H9 (cell line): ENCODE measurements at regions not wholly inside any gene's neighbourhood (a gene's known extent, or its start where the extent isn't known, plus 50 kb on each side); places are given as distances from the start of the nearest gene placed in this dataset.

Source experiments
- DNase-seq: peaks from one replicate; pipeline ENCODE4 v3.0.0-alpha.2; 2017
- H2AFZ ChIP-seq: one replicate; pipeline ENCODE4 v1.6.1; 2013; ENCODE audit warnings: mild to moderate bottlenecking, low read length, control low read depth, moderate library complexity
- H2AK5ac ChIP-seq: 2 replicates; pipeline ENCODE4 v1.6.1; 2013; ENCODE audit warnings: low read length, control low read depth, mixed read lengths; ENCODE audit not compliant: insufficient read length
- H2BK120ac ChIP-seq: one replicate; pipeline ENCODE4 v1.6.1; 2013; ENCODE audit warnings: low read depth, mild to moderate bottlenecking, low read length, control low read depth, inconsistent platforms; ENCODE audit not compliant: poor library complexity, severe bottlenecking
- H2BK12ac ChIP-seq: 2 replicates; pipeline ENCODE4 v1.6.1; 2013; ENCODE audit warnings: low read length, control low read depth, mixed read lengths, low read depth; ENCODE audit not compliant: insufficient read length
- H2BK15ac ChIP-seq: 2 replicates; pipeline ENCODE4 v1.6.1; 2013; ENCODE audit warnings: low read depth, low read length, control low read depth
- H2BK20ac ChIP-seq: one replicate; pipeline ENCODE4 v1.6.1; 2013; ENCODE audit warnings: low read depth, mild to moderate bottlenecking, low read length, control low read depth, inconsistent platforms; ENCODE audit not compliant: poor library complexity, severe bottlenecking
- H2BK5ac ChIP-seq: 2 replicates; pipeline ENCODE4 v1.6.1; 2013; ENCODE audit warnings: low read length, control low read depth, mixed read lengths; ENCODE audit not compliant: insufficient read length
- H3K14ac ChIP-seq: 2 replicates; pipeline ENCODE4 v1.6.1; 2013; ENCODE audit warnings: low read length, control low read depth; ENCODE audit not compliant: insufficient read depth
- H3K18ac ChIP-seq: 2 replicates; pipeline ENCODE4 v1.6.1; 2013; ENCODE audit warnings: low read depth, mild to moderate bottlenecking, mixed read lengths, low read length, control low read depth; ENCODE audit not compliant: insufficient read length
- H3K23ac ChIP-seq: 2 replicates; pipeline ENCODE4 v1.6.1; 2013; ENCODE audit warnings: low read length, control low read depth, mixed read lengths, low read depth; ENCODE audit not compliant: insufficient read length
- H3K23me2 ChIP-seq: 2 replicates; pipeline ENCODE4 v1.6.1; 2013; ENCODE audit warnings: low read depth, mild to moderate bottlenecking, mixed read lengths, low read length, control low read depth; ENCODE audit not compliant: insufficient read length, poor library complexity, severe bottlenecking
- H3K27ac ChIP-seq: 2 replicates; pipeline ENCODE4 v1.5.1; 2013; ENCODE audit warnings: low read length, control low read depth, mixed read lengths, low read depth; ENCODE audit not compliant: insufficient read length
- H3K27me3 ChIP-seq: 2 replicates; pipeline ENCODE4 v1.6.1; 2013; ENCODE audit warnings: low read length, control low read depth, inconsistent platforms; ENCODE audit not compliant: insufficient read depth
- H3K4ac ChIP-seq: 2 replicates; pipeline ENCODE4 v1.6.1; 2013; ENCODE audit warnings: low read depth, mild to moderate bottlenecking, control low read depth, inconsistent platforms, low read length, moderate library complexity
- H3K4me1 ChIP-seq: 2 replicates; pipeline ENCODE4 v1.6.1; 2013; ENCODE audit warnings: low read length, control low read depth, inconsistent platforms; ENCODE audit not compliant: insufficient read depth
- H3K4me2 ChIP-seq: 2 replicates; pipeline ENCODE4 v1.6.1; 2013; ENCODE audit warnings: low read length, control low read depth, mixed read lengths; ENCODE audit not compliant: insufficient read length, insufficient read depth
- H3K56ac ChIP-seq: 2 replicates; pipeline ENCODE4 v1.6.1; 2013; ENCODE audit warnings: low read depth, mild to moderate bottlenecking, mixed read lengths, low read length, control low read depth; ENCODE audit not compliant: insufficient read length
- H3K79me1 ChIP-seq: 2 replicates; pipeline ENCODE4 v1.6.1; 2013; ENCODE audit warnings: low read depth, mild to moderate bottlenecking, moderate library complexity, low read length, control low read depth, inconsistent platforms; ENCODE audit not compliant: insufficient read depth, poor library complexity, severe bottlenecking
- H3K79me2 ChIP-seq: 2 replicates; pipeline ENCODE4 v1.6.1; 2013; ENCODE audit warnings: low read length, control low read depth, inconsistent platforms; ENCODE audit not compliant: insufficient read depth
- H3K9ac ChIP-seq: 2 replicates; pipeline ENCODE4 v1.6.1; 2013; ENCODE audit warnings: low read length, control low read depth, mixed read lengths; ENCODE audit not compliant: insufficient read length; ENCODE audit errors: extremely low read depth
- H3K9me3 ChIP-seq: one replicate; pipeline ENCODE4 v1.6.1; 2013; ENCODE audit warnings: low read depth, low read length, inconsistent platforms; ENCODE audit not compliant: control insufficient read depth
- H3T11ph ChIP-seq: one replicate; pipeline ENCODE4 v1.6.1; 2013; ENCODE audit warnings: mild to moderate bottlenecking, low read length, control low read depth, inconsistent platforms
- H4K20me1 ChIP-seq: one replicate; pipeline ENCODE4 v1.6.1; 2013; ENCODE audit not compliant: control insufficient read depth, insufficient read length, insufficient read depth
- H4K5ac ChIP-seq: 2 replicates; pipeline ENCODE4 v1.6.1; 2013; ENCODE audit warnings: low read depth, mild to moderate bottlenecking, mixed read lengths, low read length, control low read depth; ENCODE audit not compliant: insufficient read length
- H4K8ac ChIP-seq: replicated peaks from 2 replicates; pipeline ENCODE4 v1.6.1; 2013; ENCODE audit warnings: low read length, control low read depth, mixed read lengths, low read depth; ENCODE audit not compliant: insufficient read length
- H4K91ac ChIP-seq: 2 replicates; pipeline ENCODE4 v1.6.1; 2013; ENCODE audit warnings: low read depth, mild to moderate bottlenecking, moderate library complexity, mixed read lengths, low read length, control low read depth; ENCODE audit not compliant: insufficient read length
- H3K27ac Mint-ChIP-seq, 3 experiments: 2 replicates in 2 of 3; 3 replicates in 1 of 3; pipeline ENCODE4 v1.8.0; 2020 to 2021; ENCODE audit warnings: mixed read lengths in 3 of 3, mild to moderate bottlenecking in 1 of 3, moderate library complexity in 1 of 3
- H3K27me3 Mint-ChIP-seq: 2 replicates; pipeline ENCODE4 v1.8.0; 2021; ENCODE audit warnings: low read depth, mild to moderate bottlenecking, moderate library complexity, mixed read lengths
- H3K36me3 Mint-ChIP-seq, 3 experiments: 2 replicates in 2 of 3; 3 replicates in 1 of 3; pipeline ENCODE4 v1.8.0; 2020 to 2021; ENCODE audit warnings: low read depth in 3 of 3, mixed read lengths in 3 of 3; ENCODE audit not compliant: insufficient read depth in 1 of 3
- H3K4me1 Mint-ChIP-seq, 2 experiments: 2 replicates each; pipeline ENCODE4 v1.8.0; 2020; ENCODE audit warnings: mixed read lengths in 2 of 2
- H3K4me3 Mint-ChIP-seq, 2 experiments: 2 replicates in 1 of 2; 3 replicates in 1 of 2; pipeline ENCODE4 v1.8.0; 2020 to 2021; ENCODE audit warnings: mild to moderate bottlenecking in 2 of 2, mixed read lengths in 2 of 2, moderate library complexity in 1 of 2
- H3K9me3 Mint-ChIP-seq, 2 experiments: 2 replicates in 1 of 2; 3 replicates in 1 of 2; pipeline ENCODE4 v1.8.0; 2020; ENCODE audit warnings: mild to moderate bottlenecking in 2 of 2, mixed read lengths in 2 of 2, moderate library complexity in 1 of 2
- CTCF ChIP-seq: fragments of 200-600 bp; sonication (generic); conservative IDR thresholded peaks from 3 replicates; pipeline ENCODE4 v1.8.0; 2021; ENCODE audit warnings: antibody characterized with exemption, mild to moderate bottlenecking
- WGBS: extraction: QIAGEN DNeasy Blood & Tissue Kit; methylation state at CpG from one replicate; pipeline ENCODE4 v1.1.7; 2013; ENCODE audit warnings: missing lambda C conversion rate, low lambda C conversion rate, mixed read lengths; ENCODE audit not compliant: insufficient read length; ENCODE audit errors: extremely low coverage; 5-methylcytosine and 5-hydroxymethylcytosine counted together

- no peak for TF ChIP-seq CTCF
- no peaks in the 10 kb centered on the region for H3K9me3 ChIP-seq
- no peak overlapping the region for H3K56ac ChIP-seq
- H2AK5ac ChIP-seq, result no peak overlapping the region
- no peak overlapping the region for H3K23ac ChIP-seq
- no CpG with 5 or more reads among the region's 2 CpGs for WGBS
- no peaks in the 10 kb centered on the region for H3K9me3 Mint-ChIP-seq
- DNase-seq, result no peak
- no peaks in the 10 kb centered on the region; the same call in none of the 2 replicates for H3K4me1 ChIP-seq
- H3K4ac ChIP-seq, result no peak overlapping the region
- no peaks in the 10 kb centered on the region for H3K27me3 Mint-ChIP-seq
- H4K8ac ChIP-seq, result no peak overlapping the region
- no peak overlapping the region for H4K5ac ChIP-seq
- H4K91ac ChIP-seq, result no peak overlapping the region
- H3K23me2 ChIP-seq, result no peaks in the 10 kb centered on the region
- H2BK120ac ChIP-seq, result no peak overlapping the region
- no peaks in the 10 kb centered on the region for H3K36me3 Mint-ChIP-seq
- no peak overlapping the region for H2BK12ac ChIP-seq
- H3K79me2 ChIP-seq, result no peaks in the 10 kb centered on the region
- H3T11ph ChIP-seq, result no peak overlapping the region
- H2BK20ac ChIP-seq, result no peak overlapping the region
- no peak overlapping the region for H2BK5ac ChIP-seq
- H3K27ac ChIP-seq, result no peak overlapping the region
- H3K27me3 ChIP-seq, result no peaks in the 10 kb centered on the region
- H2BK15ac ChIP-seq, result no peak overlapping the region
- H3K27ac Mint-ChIP-seq, result no peak overlapping the region
- H3K4me1 Mint-ChIP-seq, result peaks cover 12 to 15% of the 10 kb centered on the region in 2 experiments; a peak in 2 of 4 replicates
- H3K79me1 ChIP-seq, result no peaks in the 10 kb centered on the region
- H3K14ac ChIP-seq, result no peak overlapping the region
- no peak overlapping the region for H3K4me3 Mint-ChIP-seq
- no peak overlapping the region for H3K4me2 ChIP-seq
- H4K20me1 ChIP-seq, result no peaks in the 10 kb centered on the region
- no peak overlapping the region for H3K18ac ChIP-seq
- no peak overlapping the region for H2AFZ ChIP-seq
- no peak overlapping the region for H3K9ac ChIP-seq
Measured at GRCh38 chr13:56012644-56013043, 1128.1 kb upstream of the PRR20A start.
